Panc1 (cell line): ENCODE measurements at regions not wholly inside any gene's neighbourhood (a gene's known extent, or its start where the extent isn't known, plus 50 kb on each side); places are given as distances from the start of the nearest gene placed in this dataset.

ENCODE experiments used
- ATAC-seq: fragments of 200-7000 bp; cut with Tn5 transposase; 2 replicates; pipeline ENCODE4 v1.9.1; 2020; ENCODE audit warnings: mild to moderate bottlenecking, moderate library complexity
- BruUV-seq: library from RNA; stranded (reverse); fragments of 400-500 nt; replicated peaks from 2 replicates; lab custom pipeline; 2021; lab: Mats Ljungman, UMichigan
- CTCF ChIA-PET: fragments of 300-600 bp; sonication (Branson Sonifier 250); formaldehyde crosslinking; loops from one replicate; lab custom pipeline; 2022; ENCODE audit warnings: antibody characterized with exemption; lab: Charles Lee
- POLR2A ChIA-PET: fragments of 300-600 bp; sonication (Branson Sonifier 250); formaldehyde crosslinking; loops from one replicate; lab custom pipeline; 2022; ENCODE audit warnings: antibody characterized with exemption; lab: Charles Lee
- DNase-seq: peaks from one replicate; pipeline ENCODE4 v3.0.0-alpha.2; 2010; ENCODE audit warnings: low read depth, low spot score
- H3K27ac ChIP-seq: 2 replicates; pipeline ENCODE4 v1.5.1; 2011; ENCODE audit warnings: mild to moderate bottlenecking, low read length, inconsistent platforms
- H3K27me3 ChIP-seq: fragments of 200-500 bp; sonication (Bioruptor generic); 2 replicates; pipeline ENCODE4 v1.6.0; 2014; ENCODE audit warnings: low read length, inconsistent platforms; ENCODE audit not compliant: control insufficient read depth, insufficient read depth
- H3K36me3 ChIP-seq: fragments of 200-500 bp; sonication (Bioruptor generic); 2 replicates; pipeline ENCODE4 v1.5.1; 2014; ENCODE audit warnings: inconsistent platforms, mild to moderate bottlenecking, low read length, moderate library complexity; ENCODE audit not compliant: control insufficient read depth, insufficient read depth
- H3K4me1 ChIP-seq: 2 replicates; pipeline ENCODE4 v1.5.1; 2011; ENCODE audit warnings: inconsistent platforms, mild to moderate bottlenecking, low read length, moderate library complexity; ENCODE audit not compliant: control insufficient read depth, insufficient read depth
- H3K4me3 ChIP-seq, 2 experiments: 2 replicates each; pipeline ENCODE4 v1.5.1; 2011 to 2012; ENCODE audit warnings: low read depth in 2 of 2, low read length in 2 of 2, mild to moderate bottlenecking in 2 of 2, inconsistent platforms in 1 of 2, moderate library complexity in 1 of 2
- H3K9me3 ChIP-seq: fragments of 200-500 bp; sonication (Bioruptor generic); 2 replicates; pipeline ENCODE4 v1.5.1; 2014; ENCODE audit warnings: low read depth, mild to moderate bottlenecking, inconsistent platforms, low read length, moderate library complexity; ENCODE audit not compliant: control insufficient read depth, insufficient read depth
- POLR2AphosphoS5 ChIP-seq: IDR thresholded peaks from 2 replicates; pipeline ENCODE4 v1.6.1; 2012; ENCODE audit warnings: mild to moderate bottlenecking, low read depth, low read length, moderate library complexity
- SIN3A ChIP-seq: IDR thresholded peaks from 2 replicates; pipeline ENCODE4 v1.6.1; 2012; ENCODE audit warnings: low read depth, mild to moderate bottlenecking, low read length, moderate library complexity, borderline replicate concordance; ENCODE audit not compliant: insufficient read depth
- TCF7L2 ChIP-seq: IDR thresholded peaks from 2 replicates; pipeline ENCODE4 v1.6.1; 2011; ENCODE audit warnings: mild to moderate bottlenecking, low read depth, low read length, inconsistent platforms
- in situ Hi-C: cut with HindIII; loops from 2 replicates; pipeline ENCODE4 v1.10.0; 2016; ENCODE audit warnings: low sequenced_read_pairs, low pct_unique_long_range_greater_than_20kb
- intact Hi-C: fragments of 100-400 bp; cut with micrococcal nuclease; formaldehyde crosslinking; loops from one replicate; pipeline ENCODE4 v1.10.0; 2022; ENCODE audit not compliant: unreplicated experiment
- TF ChIP-seq, protein P1 (sequence below): fragments of 450-650 bp; IDR thresholded peaks from 2 replicates; pipeline ENCODE4 v1.5.1; 2017; ENCODE audit warnings: mild to moderate bottlenecking
- TF ChIP-seq, protein P2 (sequence below), 2 experiments: IDR thresholded peaks; 2 replicates each; pipeline ENCODE4 v1.6.1; 2011 to 2012; ENCODE audit warnings: low read depth in 2 of 2, control low read depth in 1 of 2, low read length in 1 of 2, mild to moderate bottlenecking in 1 of 2, moderate library complexity in 1 of 2; ENCODE audit not compliant: insufficient read depth in 1 of 2

DNA sequence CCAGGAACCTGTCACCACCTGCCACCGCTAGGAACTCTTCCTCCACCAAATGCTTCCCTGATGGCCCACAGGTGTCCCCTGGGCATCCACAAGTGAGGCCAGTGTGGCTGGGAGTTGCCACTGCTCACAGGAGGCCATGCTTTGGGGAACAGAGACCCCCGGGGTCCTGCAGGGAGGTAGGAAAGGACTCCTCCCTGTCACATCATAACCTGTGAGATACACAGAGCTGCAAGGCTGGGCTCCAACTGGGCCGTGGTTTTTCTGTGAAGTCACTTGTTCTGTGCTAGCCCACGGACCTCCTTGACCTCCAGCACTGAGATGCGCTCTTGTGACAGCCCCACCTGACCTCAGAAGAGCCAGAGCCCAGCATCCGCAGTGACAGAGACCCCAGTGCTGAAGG is 311.2 kb downstream of the C16orf95 start:
- H3K9me3 ChIP-seq = no peaks in the 10 kb centered on the region
- ChIA-PET POLR2A (no interaction called here), CTCF (no interaction called here)
- no peaks in the 10 kb centered on the region for H3K36me3 ChIP-seq
- DNase-seq = no peak
- no TSS peak for BruUV-seq
- H3K27me3 ChIP-seq = no peaks in the 10 kb centered on the region
- H3K27ac ChIP-seq = no peak overlapping the region
- TF ChIP-seq, protein P1, sequence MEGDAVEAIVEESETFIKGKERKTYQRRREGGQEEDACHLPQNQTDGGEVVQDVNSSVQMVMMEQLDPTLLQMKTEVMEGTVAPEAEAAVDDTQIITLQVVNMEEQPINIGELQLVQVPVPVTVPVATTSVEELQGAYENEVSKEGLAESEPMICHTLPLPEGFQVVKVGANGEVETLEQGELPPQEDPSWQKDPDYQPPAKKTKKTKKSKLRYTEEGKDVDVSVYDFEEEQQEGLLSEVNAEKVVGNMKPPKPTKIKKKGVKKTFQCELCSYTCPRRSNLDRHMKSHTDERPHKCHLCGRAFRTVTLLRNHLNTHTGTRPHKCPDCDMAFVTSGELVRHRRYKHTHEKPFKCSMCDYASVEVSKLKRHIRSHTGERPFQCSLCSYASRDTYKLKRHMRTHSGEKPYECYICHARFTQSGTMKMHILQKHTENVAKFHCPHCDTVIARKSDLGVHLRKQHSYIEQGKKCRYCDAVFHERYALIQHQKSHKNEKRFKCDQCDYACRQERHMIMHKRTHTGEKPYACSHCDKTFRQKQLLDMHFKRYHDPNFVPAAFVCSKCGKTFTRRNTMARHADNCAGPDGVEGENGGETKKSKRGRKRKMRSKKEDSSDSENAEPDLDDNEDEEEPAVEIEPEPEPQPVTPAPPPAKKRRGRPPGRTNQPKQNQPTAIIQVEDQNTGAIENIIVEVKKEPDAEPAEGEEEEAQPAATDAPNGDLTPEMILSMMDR = no peak
- TF ChIP-seq, protein P2, sequence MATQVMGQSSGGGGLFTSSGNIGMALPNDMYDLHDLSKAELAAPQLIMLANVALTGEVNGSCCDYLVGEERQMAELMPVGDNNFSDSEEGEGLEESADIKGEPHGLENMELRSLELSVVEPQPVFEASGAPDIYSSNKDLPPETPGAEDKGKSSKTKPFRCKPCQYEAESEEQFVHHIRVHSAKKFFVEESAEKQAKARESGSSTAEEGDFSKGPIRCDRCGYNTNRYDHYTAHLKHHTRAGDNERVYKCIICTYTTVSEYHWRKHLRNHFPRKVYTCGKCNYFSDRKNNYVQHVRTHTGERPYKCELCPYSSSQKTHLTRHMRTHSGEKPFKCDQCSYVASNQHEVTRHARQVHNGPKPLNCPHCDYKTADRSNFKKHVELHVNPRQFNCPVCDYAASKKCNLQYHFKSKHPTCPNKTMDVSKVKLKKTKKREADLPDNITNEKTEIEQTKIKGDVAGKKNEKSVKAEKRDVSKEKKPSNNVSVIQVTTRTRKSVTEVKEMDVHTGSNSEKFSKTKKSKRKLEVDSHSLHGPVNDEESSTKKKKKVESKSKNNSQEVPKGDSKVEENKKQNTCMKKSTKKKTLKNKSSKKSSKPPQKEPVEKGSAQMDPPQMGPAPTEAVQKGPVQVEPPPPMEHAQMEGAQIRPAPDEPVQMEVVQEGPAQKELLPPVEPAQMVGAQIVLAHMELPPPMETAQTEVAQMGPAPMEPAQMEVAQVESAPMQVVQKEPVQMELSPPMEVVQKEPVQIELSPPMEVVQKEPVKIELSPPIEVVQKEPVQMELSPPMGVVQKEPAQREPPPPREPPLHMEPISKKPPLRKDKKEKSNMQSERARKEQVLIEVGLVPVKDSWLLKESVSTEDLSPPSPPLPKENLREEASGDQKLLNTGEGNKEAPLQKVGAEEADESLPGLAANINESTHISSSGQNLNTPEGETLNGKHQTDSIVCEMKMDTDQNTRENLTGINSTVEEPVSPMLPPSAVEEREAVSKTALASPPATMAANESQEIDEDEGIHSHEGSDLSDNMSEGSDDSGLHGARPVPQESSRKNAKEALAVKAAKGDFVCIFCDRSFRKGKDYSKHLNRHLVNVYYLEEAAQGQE (IDR thresholded peaks at IDR 0.05; ENCODE audit: insufficient read depth in 1 of 2, low read depth in 2 of 2, low read length in 1 of 2) = no peak
- TF ChIP-seq POLR2AphosphoS5 = no peak
- no peaks in the 10 kb centered on the region for H3K4me1 ChIP-seq
- no peak for ATAC-seq
- in situ Hi-C loops = no loop called here
- no peak overlapping the region for H3K4me3 ChIP-seq
- intact Hi-C loops = no loop called here

DNA sequence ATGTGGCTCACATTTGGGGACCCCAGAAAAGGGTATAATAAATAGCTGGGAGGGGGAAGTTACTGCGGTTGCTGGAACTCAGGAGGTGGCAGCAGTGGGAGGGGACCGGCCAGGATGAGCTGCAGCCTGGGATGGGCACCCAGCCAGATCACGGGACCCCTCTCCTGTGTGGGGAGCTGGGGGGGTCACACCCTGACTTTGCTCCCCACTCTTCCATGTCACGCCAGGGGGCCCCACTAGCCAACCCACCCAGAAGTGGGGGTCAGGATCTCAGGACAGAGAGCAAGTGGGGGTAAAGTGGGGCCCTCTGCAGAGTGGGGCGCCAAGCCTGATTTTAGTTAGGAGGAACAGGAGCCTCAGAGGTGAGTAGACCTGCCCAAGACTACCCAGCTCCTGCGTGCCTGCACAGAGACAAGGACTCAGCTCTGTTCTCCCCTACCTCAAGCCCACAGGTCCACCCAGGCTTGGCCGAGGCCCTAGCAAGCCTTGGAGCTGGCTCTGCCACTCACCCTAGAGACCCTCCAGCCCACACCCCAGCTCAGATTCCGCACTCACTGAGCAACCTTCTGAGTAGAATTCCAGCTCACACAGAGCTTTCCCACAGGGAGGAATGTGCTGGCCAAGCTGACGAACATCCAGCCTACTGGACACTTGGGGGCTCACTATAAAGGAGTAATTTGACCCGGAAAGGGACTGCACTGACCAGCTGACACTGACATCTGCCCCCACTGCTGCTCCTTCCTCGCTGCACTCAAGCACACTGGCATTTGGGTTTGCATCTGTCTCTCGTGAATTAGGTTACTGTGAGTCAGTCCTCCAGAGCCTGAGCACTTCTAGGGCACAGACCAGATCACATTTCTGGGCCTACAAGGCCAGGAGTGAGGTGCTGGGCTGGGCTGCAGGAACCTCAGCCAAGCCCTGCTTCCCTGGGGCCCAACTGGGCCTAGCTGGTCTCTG is 310.1 kb downstream of the C16orf95 start:
- no peaks in the 10 kb centered on the region for H3K27me3 ChIP-seq
- TF ChIP-seq POLR2AphosphoS5 (no peak), TCF7L2 (no peak), SIN3A (no peak)
- TF ChIP-seq, protein P1 = no peak
- TF ChIP-seq, protein P2 (IDR thresholded peaks at IDR 0.05; ENCODE audit: insufficient read depth in 1 of 2, low read depth in 2 of 2, low read length in 1 of 2) = no peak
- in situ Hi-C loops = no loop called here
- intact Hi-C loops = no loop called here
- no peaks in the 10 kb centered on the region for H3K9me3 ChIP-seq
- no TSS peak for BruUV-seq
- H3K36me3 ChIP-seq = no peaks in the 10 kb centered on the region
- no peak overlapping the region for H3K27ac ChIP-seq
- DNase-seq (no peak), ATAC-seq (no peak)
- H3K4me1 ChIP-seq = no peaks in the 10 kb centered on the region
- ChIA-PET POLR2A (no interaction called here), CTCF (interaction anchor here (1.0 kb wide), 1 partner anchor 10 kb away, joined by 3 read pairs; no protein-coding TSS in a partner anchor)
- H3K4me3 ChIP-seq = no peak overlapping the region
